ENCODE measurements at regions not wholly inside any gene's neighbourhood (a gene's known extent, or its start where the extent isn't known, plus 50 kb on each side); places are given as distances from the start of the nearest gene placed in this dataset.

GRCh38 chr13:65300220-65300619, 1929.9 kb downstream of the PCDH9 start:
- TF ChIP-seq CTCF (IDR thresholded peaks at IDR 0.05; ENCODE audit: insufficient read depth, low read length, poor library complexity, severe bottlenecking), result no peak

DNA sequence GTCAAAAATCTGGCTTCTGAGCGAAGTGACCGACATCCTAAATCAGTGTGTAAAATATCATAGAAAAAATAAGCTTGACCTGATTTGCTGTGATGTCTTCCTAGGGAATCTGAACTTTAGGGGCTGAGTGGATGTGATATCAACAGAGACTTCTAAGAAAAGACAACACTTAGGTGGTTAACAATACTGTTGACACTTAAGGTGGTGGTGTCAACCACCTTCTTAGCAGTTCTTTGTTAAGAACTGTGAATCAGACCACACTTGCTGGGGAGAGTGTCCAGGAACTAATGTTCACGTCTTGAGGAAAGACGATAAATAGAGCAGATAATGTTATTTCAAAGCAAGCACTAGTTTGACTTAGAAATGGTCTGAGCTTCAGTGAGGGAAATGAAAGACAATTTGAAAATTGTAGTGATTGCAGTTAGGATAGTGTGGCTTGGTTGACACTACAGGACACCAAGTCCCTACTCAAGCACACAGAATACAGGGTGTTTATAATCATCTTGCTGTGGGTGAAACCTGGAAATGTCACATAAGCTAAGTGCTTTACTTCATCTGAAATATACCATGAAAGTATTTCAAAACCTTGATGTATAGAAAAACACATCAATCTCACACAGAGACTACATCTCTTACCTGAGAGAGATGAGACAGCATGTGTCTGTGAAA, 1936.5 kb downstream of the PCDH9 start:
- no peaks in the 10 kb centered on the region for H3K36me3 ChIP-seq (ENCODE audit: control insufficient read depth, insufficient read depth, low read length)
- no peak for TF ChIP-seq CTCF (IDR thresholded peaks at IDR 0.05; ENCODE audit: insufficient read depth, low read length, poor library complexity, severe bottlenecking)
- DNase-seq (ENCODE audit: extremely low read depth, insufficient read length), result no peak
- H3K4me3 ChIP-seq (replicated peaks; ENCODE audit: low read depth, low read length), result no peak overlapping the region
- no peaks in the 10 kb centered on the region for H3K27me3 ChIP-seq (replicated peaks; ENCODE audit: control insufficient read depth, insufficient read depth, low read length)

More at GRCh38 chr13:65300220-65300619, 1929.9 kb downstream of the PCDH9 start:
- Histone ChIP-seq H3K36me3 (ENCODE audit: control insufficient read depth, insufficient read depth, low read length) (no peaks in the 10 kb centered on the region), H3K4me3 (replicated peaks; ENCODE audit: low read depth, low read length) (no peak overlapping the region), H3K27me3 (replicated peaks; ENCODE audit: control insufficient read depth, insufficient read depth, low read length) (no peaks in the 10 kb centered on the region)
- no peak for DNase-seq (ENCODE audit: extremely low read depth, insufficient read length)

GRCh38 chr13:65292488-65292901, 1937.6 kb downstream of the PCDH9 start:
- Histone ChIP-seq H3K4me3 (replicated peaks; ENCODE audit: low read depth, low read length) (no peak overlapping the region), H3K36me3 (ENCODE audit: control insufficient read depth, insufficient read depth, low read length) (no peaks in the 10 kb centered on the region), H3K27me3 (replicated peaks; ENCODE audit: control insufficient read depth, insufficient read depth, low read length) (no peaks in the 10 kb centered on the region)
- no peak for DNase-seq (ENCODE audit: extremely low read depth, insufficient read length)
- no peak for TF ChIP-seq CTCF (IDR thresholded peaks at IDR 0.05; ENCODE audit: insufficient read depth, low read length, poor library complexity, severe bottlenecking)

- Histone ChIP-seq H3K4me3 (replicated peaks; ENCODE audit: low read depth, low read length) (no peak overlapping the region), H3K27me3 (replicated peaks; ENCODE audit: control insufficient read depth, insufficient read depth, low read length) (no peaks in the 10 kb centered on the region), H3K36me3 (ENCODE audit: control insufficient read depth, insufficient read depth, low read length) (no peaks in the 10 kb centered on the region)
- no peak for DNase-seq (ENCODE audit: extremely low read depth, insufficient read length)
- no peak for TF ChIP-seq CTCF (IDR thresholded peaks at IDR 0.05; ENCODE audit: insufficient read depth, low read length, poor library complexity, severe bottlenecking)
Observed at GRCh38 chr13:65287405-65287804, 1942.7 kb downstream of the PCDH9 start.

DNA sequence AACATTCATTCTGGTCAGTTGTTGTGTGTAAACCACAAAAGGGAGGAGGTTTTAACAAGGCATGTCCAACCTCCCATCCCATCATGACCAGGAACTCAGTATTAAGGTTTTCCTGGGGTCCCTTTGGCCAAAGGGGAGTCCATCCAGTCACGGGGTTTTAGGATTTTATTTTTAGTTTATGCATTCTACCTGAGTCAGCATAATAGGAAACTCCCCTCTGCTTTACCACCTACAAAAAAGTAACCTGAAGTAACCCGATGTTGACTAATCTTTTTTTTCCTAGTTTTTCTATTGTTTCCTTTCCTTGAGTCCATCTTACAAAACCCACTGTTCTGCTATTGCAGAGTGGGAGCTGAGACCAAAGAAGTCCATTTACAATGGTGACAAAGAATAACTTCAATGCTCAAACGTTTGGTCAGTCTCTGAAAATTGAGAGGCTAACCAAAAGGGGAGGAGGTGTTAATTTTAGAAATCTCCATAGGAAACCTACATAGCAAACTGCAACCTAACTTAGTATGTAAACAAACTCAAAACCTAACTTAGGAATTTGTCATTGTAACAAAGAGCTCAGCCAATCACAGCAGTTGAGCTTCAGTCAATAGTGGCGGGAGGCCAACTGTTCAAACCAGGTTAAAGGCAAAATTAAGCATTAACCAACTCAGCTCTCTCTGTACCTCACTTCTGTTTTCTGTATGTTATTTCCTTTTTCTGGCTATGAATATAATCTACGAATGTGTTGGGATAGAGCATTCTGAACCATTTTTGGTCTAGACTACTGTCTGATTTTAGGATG, 1954.1 kb downstream of the PCDH9 start:
- no peak for DNase-seq (ENCODE audit: extremely low read depth, insufficient read length)
- Histone ChIP-seq H3K36me3 (ENCODE audit: control insufficient read depth, insufficient read depth, low read length) (no peaks in the 10 kb centered on the region), H3K27me3 (replicated peaks; ENCODE audit: control insufficient read depth, insufficient read depth, low read length) (no peaks in the 10 kb centered on the region), H3K4me3 (replicated peaks; ENCODE audit: low read depth, low read length) (no peak overlapping the region)
- TF ChIP-seq CTCF (IDR thresholded peaks at IDR 0.05; ENCODE audit: insufficient read depth, low read length, poor library complexity, severe bottlenecking), result no peak
